Karpas-422 (cell line): ENCODE measurements at regions not wholly inside any gene's neighbourhood (a gene's known extent, or its start where the extent isn't known, plus 50 kb on each side); places are given as distances from the start of the nearest gene placed in this dataset.

ENCODE experiments used
- DNase-seq: peaks from one replicate; pipeline ENCODE4 v3.0.0-alpha.2; 2015
- H2AFZ ChIP-seq: fragments of 200-600 bp; sonication (generic); 2 replicates; pipeline ENCODE4 v1.6.1; 2014; ENCODE audit warnings: antibody characterized with exemption, low read length, mixed read lengths
- H3K27ac ChIP-seq: fragments of 200-600 bp; sonication (generic); 2 replicates; pipeline ENCODE4 v1.5.1; 2014; ENCODE audit warnings: mild to moderate bottlenecking, low read length, moderate library complexity
- H3K27me3 ChIP-seq: fragments of 200-600 bp; sonication (generic); 2 replicates; pipeline ENCODE4 v1.6.1; 2014; ENCODE audit warnings: low read length, mixed read lengths
- H3K36me3 ChIP-seq: fragments of 200-600 bp; sonication (generic); 2 replicates; pipeline ENCODE4 v1.6.1; 2014; ENCODE audit warnings: low read length, mixed read lengths; ENCODE audit not compliant: insufficient read depth
- H3K4me1 ChIP-seq: fragments of 200-600 bp; sonication (generic); 2 replicates; pipeline ENCODE4 v1.6.1; 2014; ENCODE audit warnings: mild to moderate bottlenecking, low read length, mixed read lengths
- H3K4me2 ChIP-seq: fragments of 200-600 bp; sonication (generic); 2 replicates; pipeline ENCODE4 v1.6.1; 2014; ENCODE audit warnings: low read length, low read depth, mild to moderate bottlenecking; ENCODE audit not compliant: poor library complexity, severe bottlenecking
- H3K4me3 ChIP-seq: fragments of 200-600 bp; sonication (generic); 2 replicates; pipeline ENCODE4 v1.5.1; 2014; ENCODE audit warnings: mild to moderate bottlenecking, antibody characterized with exemption, low read length, mixed read lengths
- H3K79me2 ChIP-seq: fragments of 200-600 bp; sonication (generic); 2 replicates; pipeline ENCODE4 v1.6.1; 2014; ENCODE audit warnings: mild to moderate bottlenecking, low read length, mixed read lengths
- H3K9ac ChIP-seq: fragments of 200-600 bp; sonication (generic); 2 replicates; pipeline ENCODE4 v1.6.0; 2014; ENCODE audit warnings: low read length
- H3K9me2 ChIP-seq: fragments of 200-600 bp; sonication (generic), shearing (Covaris generic); replicated peaks from 2 replicates; pipeline ENCODE4 v1.6.0; 2014; ENCODE audit warnings: mild to moderate bottlenecking, low read length, moderate library complexity; ENCODE audit not compliant: insufficient read depth
- H3K9me3 ChIP-seq: fragments of 300-700, 200-600 bp; sonication (generic); 2 replicates; pipeline ENCODE4 v1.6.1; 2014; ENCODE audit warnings: low read length, mixed read lengths
- H4K20me1 ChIP-seq: fragments of 200-600 bp; sonication (generic); 2 replicates; pipeline ENCODE4 v1.6.1; 2014; ENCODE audit warnings: mild to moderate bottlenecking, antibody characterized with exemption, low read length, low read depth; ENCODE audit not compliant: insufficient read depth

DNA sequence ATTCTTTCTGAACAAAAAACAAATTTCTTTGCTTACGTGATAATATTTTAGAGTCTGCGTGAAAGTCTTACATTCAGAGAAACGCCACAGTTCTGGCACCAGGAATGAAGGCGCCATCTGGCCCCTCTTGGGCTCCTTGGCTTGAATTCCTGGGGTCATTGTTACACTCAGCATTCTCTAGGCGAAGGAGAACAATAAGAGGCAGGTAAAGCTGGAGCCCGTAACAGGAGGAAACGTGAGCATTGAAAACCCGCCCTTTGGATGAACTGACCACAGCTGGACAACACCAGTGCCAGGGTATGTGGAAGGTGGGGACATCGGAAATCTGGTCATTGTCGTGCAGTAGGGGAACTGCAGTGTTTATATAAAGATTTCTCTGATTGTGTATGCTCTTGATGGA lies 144.8 kb downstream of the RNF152 start:
- Histone ChIP-seq H3K4me1 (no peaks in the 10 kb centered on the region), H3K9me3 (no peaks in the 10 kb centered on the region), H3K9me2 (no peaks in the 10 kb centered on the region)

DNA sequence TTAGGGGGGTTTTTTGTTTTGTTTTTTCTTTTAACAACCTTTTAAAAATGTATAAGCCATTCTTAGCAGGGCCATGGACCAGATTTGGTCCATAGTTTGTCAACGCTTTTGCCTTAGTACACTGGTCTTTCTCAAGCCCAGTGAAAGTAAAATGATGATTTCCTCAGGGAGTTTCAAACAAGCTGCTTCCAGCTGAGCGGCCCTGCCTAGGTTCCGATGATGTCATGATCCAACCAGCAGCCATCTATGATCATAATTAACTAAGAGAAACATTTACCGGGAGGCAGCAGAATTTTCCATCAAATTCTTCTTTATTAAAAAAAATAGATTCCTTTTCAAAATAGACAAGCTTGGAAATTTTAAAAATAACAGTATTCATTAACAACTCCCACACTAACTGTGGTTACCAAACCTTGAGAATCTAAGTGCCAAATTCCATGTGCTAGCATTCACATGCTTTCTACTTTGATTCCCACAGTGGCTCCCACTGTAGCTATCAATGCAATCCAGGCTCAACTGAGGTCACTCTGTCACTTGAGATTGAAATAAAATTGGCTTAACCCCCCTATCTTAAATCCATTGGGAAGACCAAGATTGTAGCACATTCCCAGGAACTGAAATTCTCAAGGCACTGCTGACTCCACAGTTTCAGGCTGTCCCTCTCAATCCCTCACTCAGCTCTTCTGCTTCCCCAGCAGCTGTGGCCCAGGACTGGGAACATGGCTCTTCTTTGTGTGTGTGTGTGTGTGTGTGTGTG lies 148.9 kb downstream of the RNF152 start:
- Histone ChIP-seq H3K9me3 (no peaks in the 10 kb centered on the region), H3K9ac (no peak overlapping the region), H3K9me2 (no peaks in the 10 kb centered on the region), H3K27ac (no peak overlapping the region), H3K4me2 (no peak overlapping the region), H4K20me1 (no peaks in the 10 kb centered on the region), H3K4me1 (no peaks in the 10 kb centered on the region), H2AFZ (no peak overlapping the region), H3K4me3 (no peak overlapping the region), H3K27me3 (no peaks in the 10 kb centered on the region), H3K36me3 (no peaks in the 10 kb centered on the region), H3K79me2 (no peaks in the 10 kb centered on the region)
- no peak for DNase-seq

More for the DNA sequence above, 144.8 kb downstream of the RNF152 start:
- no peak overlapping the region for H2AFZ ChIP-seq
- H3K27me3 ChIP-seq = no peaks in the 10 kb centered on the region
- H3K27ac ChIP-seq = no peak overlapping the region
- H3K79me2 ChIP-seq = no peaks in the 10 kb centered on the region
- no peak for DNase-seq
- no peak overlapping the region for H3K4me2 ChIP-seq
- no peak overlapping the region for H3K9ac ChIP-seq
- H4K20me1 ChIP-seq = no peaks in the 10 kb centered on the region
- H3K36me3 ChIP-seq = no peaks in the 10 kb centered on the region
- H3K4me3 ChIP-seq = no peak overlapping the region

- Histone ChIP-seq H3K9me3 (no peaks in the 10 kb centered on the region), H3K36me3 (no peaks in the 10 kb centered on the region), H3K79me2 (no peaks in the 10 kb centered on the region), H3K4me1 (no peaks in the 10 kb centered on the region), H4K20me1 (no peaks in the 10 kb centered on the region), H3K9ac (no peak overlapping the region), H3K27me3 (no peaks in the 10 kb centered on the region), H3K27ac (no peak overlapping the region), H3K4me2 (no peak overlapping the region), H3K4me3 (no peak overlapping the region), H3K9me2 (no peaks in the 10 kb centered on the region), H2AFZ (no peak overlapping the region)
- no peak for DNase-seq
These were observed 150.0 kb downstream of the RNF152 start for GRCh38 chr18:61742565-61743429.

- Histone ChIP-seq H3K79me2 (no peaks in the 10 kb centered on the region), H3K36me3 (no peaks in the 10 kb centered on the region), H3K9me2 (no peaks in the 10 kb centered on the region), H3K4me2 (no peak overlapping the region), H3K9me3 (no peaks in the 10 kb centered on the region), H3K4me1 (no peaks in the 10 kb centered on the region), H3K27ac (no peak overlapping the region), H2AFZ (no peak overlapping the region), H3K9ac (no peak overlapping the region), H4K20me1 (no peaks in the 10 kb centered on the region), H3K27me3 (no peaks in the 10 kb centered on the region), H3K4me3 (no peak overlapping the region)
- DNase-seq = no peak
These were observed 150.8 kb downstream of the RNF152 start for GRCh38 chr18:61741881-61742454.

DNA sequence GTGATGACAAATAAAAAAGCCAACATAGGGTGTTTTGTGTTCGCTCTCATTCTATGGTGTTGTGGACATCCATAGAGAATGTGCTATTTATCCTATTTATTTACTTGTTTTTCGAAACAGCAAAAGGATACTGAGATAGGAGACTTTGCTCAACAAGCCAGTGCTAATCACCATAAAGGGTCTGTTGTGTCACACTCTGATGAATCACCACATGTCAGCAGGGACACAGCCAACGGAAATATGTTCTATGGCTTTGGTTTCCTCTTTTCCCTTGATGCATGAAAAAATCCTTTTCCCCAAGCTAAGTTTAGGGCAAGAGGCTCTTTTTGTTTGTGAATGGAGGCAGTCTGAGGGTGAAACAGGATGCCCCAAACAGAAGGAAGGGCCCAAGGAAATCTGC lies 154.3 kb downstream of the RNF152 start:
- Histone ChIP-seq H3K79me2 (no peaks in the 10 kb centered on the region), H3K27ac (no peak overlapping the region), H3K4me3 (no peak overlapping the region), H3K4me1 (no peaks in the 10 kb centered on the region), H4K20me1 (no peaks in the 10 kb centered on the region), H2AFZ (no peak overlapping the region), H3K27me3 (no peaks in the 10 kb centered on the region), H3K9ac (no peak overlapping the region), H3K36me3 (no peaks in the 10 kb centered on the region), H3K9me2 (no peaks in the 10 kb centered on the region), H3K4me2 (no peak overlapping the region), H3K9me3 (no peaks in the 10 kb centered on the region)
- no peak for DNase-seq

DNA sequence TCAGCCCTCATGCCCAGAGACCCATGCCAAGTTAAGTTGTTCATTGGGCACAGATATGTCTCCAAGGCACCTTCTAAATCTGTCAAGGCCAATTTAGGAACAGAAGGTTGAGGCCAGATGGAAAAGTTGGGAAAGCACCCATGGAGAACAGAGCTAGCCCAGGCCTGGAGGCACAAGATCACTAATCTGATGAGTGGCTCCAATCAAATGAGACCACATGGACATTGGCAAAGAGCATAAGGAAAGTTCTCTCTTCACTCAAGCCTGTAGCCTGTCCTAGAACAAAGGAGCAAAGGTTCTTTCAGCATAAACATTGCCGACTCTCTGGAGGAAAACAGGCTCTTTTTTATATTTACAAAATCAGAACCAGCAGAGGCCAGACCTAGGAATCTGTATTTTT lies 154.8 kb downstream of the RNF152 start:
- no peaks in the 10 kb centered on the region for H3K4me1 ChIP-seq
- H3K36me3 ChIP-seq = no peaks in the 10 kb centered on the region
- no peaks in the 10 kb centered on the region for H3K79me2 ChIP-seq
- no peak for DNase-seq
- no peaks in the 10 kb centered on the region for H4K20me1 ChIP-seq
- no peak overlapping the region for H3K9ac ChIP-seq
- no peaks in the 10 kb centered on the region for H3K9me2 ChIP-seq
- no peak overlapping the region for H3K4me3 ChIP-seq
- H3K27ac ChIP-seq = no peak overlapping the region
- no peaks in the 10 kb centered on the region for H3K27me3 ChIP-seq
- H3K9me3 ChIP-seq = no peaks in the 10 kb centered on the region
- H3K4me2 ChIP-seq = no peak overlapping the region
- H2AFZ ChIP-seq = no peak overlapping the region

DNA sequence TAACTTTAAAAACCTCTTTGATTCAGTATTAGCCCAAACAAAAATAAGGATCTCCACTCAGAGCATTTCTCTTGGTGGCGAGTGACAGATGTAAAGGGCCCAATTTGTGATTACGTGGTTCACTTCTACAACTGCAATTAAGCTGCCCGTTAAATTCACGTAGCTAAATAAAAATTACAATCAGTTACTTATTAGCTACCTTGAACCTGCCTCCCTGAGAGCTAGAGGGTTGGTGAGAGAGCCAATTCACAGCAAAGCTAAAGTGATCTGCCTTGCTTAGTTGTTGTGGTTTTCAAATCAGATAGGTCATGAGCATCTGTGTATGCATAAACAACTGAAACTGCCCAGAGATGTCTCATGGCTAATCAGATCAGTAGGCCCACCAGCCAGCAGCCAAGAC lies 156.7 kb downstream of the RNF152 start:
- H3K27ac ChIP-seq = no peak overlapping the region
- H3K27me3 ChIP-seq = no peaks in the 10 kb centered on the region
- no peaks in the 10 kb centered on the region for H3K4me1 ChIP-seq
- H3K9ac ChIP-seq = no peak overlapping the region
- H3K36me3 ChIP-seq = no peaks in the 10 kb centered on the region
- no peaks in the 10 kb centered on the region for H4K20me1 ChIP-seq
- no peak overlapping the region for H3K4me2 ChIP-seq
- no peaks in the 10 kb centered on the region for H3K79me2 ChIP-seq
- H3K9me2 ChIP-seq = no peaks in the 10 kb centered on the region
- H3K9me3 ChIP-seq = no peaks in the 10 kb centered on the region
- no peak overlapping the region for H2AFZ ChIP-seq
- no peak for DNase-seq
- no peak overlapping the region for H3K4me3 ChIP-seq

- H2AFZ ChIP-seq = no peak overlapping the region
These were observed 157.2 kb downstream of the RNF152 start for GRCh38 chr18:61735564-61736102.

More at GRCh38 chr18:61735564-61736102, 157.2 kb downstream of the RNF152 start:
- no peaks in the 10 kb centered on the region for H3K27me3 ChIP-seq
- DNase-seq = no peak
- H3K9me2 ChIP-seq = no peaks in the 10 kb centered on the region
- no peaks in the 10 kb centered on the region for H3K79me2 ChIP-seq
- H3K9ac ChIP-seq = no peak overlapping the region
- no peaks in the 10 kb centered on the region for H4K20me1 ChIP-seq
- no peak overlapping the region for H3K4me2 ChIP-seq
- no peaks in the 10 kb centered on the region for H3K9me3 ChIP-seq
- no peaks in the 10 kb centered on the region for H3K36me3 ChIP-seq
- H3K4me1 ChIP-seq = no peaks in the 10 kb centered on the region
- no peak overlapping the region for H3K27ac ChIP-seq
- no peak overlapping the region for H3K4me3 ChIP-seq
